HG02981 (cell line): ENCODE measurements at regions not wholly inside any gene's neighbourhood (a gene's known extent, or its start where the extent isn't known, plus 50 kb on each side); places are given as distances from the start of the nearest gene placed in this dataset.
"Not testable (repeated sequence)": the region's sequence is repeated elsewhere in the genome, so short reads cannot be mapped to it uniquely, and the experiment has no call there.

Experiments
- ATAC-seq: cut with Tn5 transposase; IDR thresholded peaks from one replicate; pipeline ENCODE4 v1.9.1; 2021; ENCODE audit warnings: mild to moderate bottlenecking, moderate library complexity; ENCODE audit not compliant: unreplicated experiment

DNA sequence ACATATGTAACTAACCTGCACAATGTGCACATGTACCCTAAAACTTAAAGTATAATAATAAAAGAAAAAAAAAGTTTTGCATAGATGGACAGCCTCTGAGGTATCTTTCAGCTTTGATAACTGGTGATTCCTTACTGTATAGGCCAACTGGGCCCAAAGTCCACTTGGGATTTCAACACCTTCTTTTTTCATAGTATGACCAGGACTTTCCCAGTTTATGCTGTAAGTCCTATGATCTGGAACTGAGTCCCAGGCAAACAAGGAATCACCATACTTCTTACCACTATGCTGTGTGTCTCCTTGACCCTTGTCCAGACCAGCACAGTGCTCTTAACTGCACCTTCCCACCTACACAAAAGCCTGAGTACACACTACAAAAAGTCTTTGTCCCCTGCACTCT, 205.1 kb upstream of the RBBP8 start:
- no peak for ATAC-seq

DNA sequence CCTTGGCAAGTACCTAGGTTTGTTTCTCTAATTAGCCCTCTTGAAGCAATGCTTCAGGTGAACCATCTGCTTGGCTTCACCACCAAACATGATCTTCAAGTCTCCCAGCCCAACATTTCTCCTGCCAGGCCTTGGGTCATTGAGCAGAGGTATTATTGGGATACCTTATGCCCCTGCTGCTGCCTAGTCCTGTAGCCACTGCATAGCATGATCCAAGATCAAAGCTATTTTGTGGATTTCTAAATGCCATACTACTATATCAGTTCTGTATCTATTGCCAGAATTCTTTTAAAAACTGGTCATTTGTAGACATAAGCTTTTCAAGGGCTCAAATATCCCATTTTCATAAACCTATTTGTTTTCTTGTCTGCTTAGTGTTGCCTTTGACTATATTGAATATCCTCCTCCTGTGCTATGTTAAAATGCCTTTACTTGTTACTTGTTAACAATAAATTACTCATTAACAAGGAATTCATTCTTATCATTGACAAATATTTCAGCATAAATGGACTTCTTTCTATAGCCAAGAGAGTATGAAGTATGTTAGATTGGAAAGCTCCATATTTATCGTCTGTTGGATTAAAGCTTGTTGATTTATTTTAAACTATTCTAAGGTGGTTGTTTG, 204.5 kb upstream of the RBBP8 start:
- ATAC-seq = no peak

DNA sequence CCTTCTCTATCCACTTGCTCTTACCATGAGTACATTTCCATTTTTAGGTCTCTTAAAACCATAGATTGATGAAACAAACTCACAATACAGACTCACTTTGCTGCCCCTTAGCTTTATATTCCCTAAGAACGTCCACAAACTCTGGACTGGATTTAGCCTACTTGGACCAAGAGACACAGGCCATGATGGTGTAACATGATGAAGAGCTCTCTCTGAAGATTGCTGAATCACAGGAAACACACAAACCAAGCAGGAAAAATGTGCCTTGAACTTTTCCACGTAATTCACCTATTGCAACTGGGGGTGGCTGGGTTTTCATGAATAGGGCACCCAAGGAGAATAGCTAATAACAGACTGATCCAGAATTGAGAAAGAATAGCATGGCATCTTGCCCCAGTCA, 201.7 kb upstream of the RBBP8 start:
- ATAC-seq = no peak

DNA sequence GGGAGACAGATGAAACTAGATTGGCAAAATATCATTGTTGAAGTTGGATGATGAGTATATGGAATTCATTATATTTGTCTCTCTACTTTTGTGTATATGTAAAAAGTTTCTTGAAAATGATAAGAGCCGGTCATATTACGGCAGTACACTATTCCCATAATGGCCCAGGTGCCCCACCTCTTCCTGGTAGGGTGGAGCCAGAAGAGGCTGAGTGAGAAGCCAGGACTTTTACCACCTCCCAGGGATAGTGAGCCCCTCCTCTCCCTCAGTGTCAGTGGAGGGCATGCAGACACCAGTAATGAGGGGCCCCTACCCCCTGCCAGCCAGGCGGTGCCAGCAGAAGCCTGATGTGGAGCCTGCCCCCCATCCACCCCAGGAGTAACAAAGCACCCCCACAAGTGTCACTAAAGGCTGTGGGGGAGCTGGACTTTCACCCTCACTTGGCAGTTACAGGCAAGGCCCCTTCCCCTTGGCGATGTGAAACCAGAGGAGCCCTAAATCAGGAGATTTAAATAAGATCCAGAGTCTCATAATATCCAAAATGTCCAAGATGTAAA, 198.9 kb upstream of the RBBP8 start:
- ATAC-seq = no peak

DNA sequence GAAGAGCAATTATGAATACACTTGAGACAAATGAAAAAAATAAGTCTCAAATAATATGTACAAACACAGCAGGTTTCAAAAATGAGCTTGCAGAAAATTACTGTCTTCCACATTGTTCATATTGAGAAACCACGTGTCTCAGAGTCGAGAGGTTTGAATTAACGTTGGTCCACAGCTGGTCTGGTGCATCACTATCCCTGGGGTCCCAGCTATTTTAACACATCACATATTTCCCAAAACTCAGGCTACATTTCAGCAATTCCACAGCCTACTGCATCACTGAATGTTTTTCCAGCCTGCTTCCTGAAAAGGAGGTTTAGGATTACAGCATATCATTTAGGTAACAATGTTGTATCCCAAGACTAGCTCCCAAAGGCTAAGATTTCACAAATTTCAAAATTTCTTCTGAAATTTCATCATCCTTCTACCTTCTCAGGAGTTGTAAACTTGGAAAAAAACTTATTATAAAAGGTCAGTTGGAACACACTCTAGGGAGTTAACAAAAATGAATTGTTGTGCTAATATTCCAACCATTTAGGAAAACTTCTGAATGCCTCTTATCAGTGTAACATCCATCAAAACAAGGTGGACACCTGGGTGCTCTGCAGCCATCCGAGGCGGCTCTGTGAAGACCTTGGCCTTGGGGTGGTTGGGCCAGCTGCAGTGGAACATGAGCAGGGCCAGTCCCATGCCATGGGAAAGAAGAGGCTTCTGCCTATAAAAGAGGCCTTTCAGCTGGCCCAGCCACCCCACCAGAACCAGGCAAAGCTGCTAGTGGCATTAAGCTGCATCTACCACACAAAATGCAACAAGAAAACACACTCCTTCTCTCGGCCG, 198.1 kb upstream of the RBBP8 start:
- ATAC-seq = no peak

DNA sequence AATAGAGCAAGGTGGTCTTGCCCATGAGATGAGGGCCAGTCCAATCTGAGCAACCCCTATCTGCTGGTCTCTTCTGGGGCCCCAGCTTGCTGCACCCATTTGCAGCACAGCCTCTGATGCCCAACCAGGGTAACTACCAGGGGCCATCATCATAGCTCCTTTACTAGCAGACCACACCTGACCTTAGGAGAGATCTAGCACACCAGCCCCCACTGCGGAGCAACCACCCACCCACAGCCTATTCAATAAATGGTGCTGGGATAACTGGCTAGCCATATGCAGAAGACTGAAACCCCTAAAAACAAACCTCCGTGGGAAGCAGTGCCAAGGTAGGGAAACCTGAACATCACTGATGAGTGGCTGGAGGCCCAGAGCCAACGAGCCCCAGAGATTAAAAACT, 196.1 kb upstream of the RBBP8 start:
- no peak for ATAC-seq

DNA sequence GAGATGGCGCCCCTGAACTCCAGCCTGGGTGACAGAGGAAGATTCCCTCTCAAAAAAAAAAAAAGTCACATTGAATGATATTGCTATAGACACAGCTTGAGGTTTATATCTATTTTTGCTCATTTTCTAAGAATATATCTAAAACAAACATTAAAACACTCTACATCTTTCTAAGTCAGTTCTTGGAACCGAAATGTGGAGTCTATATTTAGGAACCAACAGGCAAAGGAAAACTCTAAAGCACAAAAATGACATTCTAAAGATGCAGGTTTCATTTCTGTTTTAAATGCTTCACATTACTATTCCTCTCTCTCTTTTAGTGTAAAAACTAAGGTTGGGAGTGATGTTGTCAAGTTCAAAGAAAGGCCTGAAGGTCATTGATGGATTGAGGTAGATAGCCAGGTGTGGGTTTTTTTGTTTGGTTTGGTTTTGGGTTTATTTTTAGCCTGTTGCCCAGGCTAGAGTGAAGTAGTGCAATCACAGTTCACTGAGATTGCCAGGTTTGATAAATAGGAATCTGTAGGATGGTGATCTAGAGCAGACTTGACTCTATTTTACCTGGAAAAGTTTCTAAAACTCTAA, 194.0 kb upstream of the RBBP8 start:
- no peak for ATAC-seq

DNA sequence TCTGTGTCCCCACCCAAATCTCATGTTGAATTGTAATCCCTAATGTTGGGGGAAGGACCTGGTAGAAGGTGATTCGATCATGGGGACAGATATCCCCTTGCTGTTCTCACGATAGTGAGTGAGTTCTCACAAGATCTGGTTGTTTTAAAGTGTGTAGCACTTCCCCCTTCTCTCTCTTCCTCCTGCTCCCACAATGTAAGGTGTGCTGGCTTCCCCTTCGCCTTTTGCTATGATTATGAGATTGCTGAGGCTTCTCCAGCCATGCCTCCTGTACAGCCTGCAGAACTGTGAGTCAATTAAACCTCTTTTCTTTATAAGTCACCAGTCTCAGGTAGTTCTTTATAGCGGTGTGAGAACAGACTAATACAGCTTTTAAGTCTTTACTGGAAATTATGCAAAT, 193.3 kb upstream of the RBBP8 start:
- no peak for ATAC-seq

DNA sequence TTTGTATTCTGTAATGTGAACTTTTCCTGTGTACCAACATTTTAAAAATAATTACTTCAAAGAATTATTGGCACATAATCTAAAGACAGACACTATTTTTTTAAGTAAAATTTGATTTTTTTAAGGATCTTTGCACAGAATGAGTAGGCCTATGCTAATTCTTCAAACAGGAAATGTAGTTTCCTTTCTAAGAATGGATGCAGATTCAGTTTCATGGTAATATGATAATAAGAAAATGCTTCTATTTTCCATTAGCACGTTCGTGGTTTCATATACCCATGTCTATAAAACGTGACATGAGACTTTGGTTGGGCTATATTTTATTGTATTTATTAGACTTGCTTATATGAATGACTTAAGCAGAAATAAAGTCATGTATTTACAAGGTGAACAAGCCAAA, 191.8 kb upstream of the RBBP8 start:
- no peak for ATAC-seq

DNA sequence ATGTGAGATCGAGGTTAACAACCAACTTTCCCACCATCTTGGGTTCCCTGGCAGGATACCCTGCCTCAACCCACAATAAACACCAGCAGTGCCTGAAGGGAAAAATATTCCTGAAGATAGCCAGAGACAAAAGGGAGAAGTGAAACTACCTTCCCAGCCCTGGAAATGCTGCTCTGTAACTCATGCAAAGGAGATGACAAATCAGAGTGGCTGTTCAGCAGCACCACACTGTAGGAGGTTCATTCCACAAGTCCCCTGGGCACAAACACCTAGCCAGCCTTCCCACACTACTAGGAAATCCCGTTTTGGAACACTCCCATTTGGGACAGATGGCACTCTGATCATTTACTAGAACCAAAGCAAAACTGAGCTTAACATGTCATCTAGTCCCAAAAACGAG, 190.7 kb upstream of the RBBP8 start:
- no peak for ATAC-seq

DNA sequence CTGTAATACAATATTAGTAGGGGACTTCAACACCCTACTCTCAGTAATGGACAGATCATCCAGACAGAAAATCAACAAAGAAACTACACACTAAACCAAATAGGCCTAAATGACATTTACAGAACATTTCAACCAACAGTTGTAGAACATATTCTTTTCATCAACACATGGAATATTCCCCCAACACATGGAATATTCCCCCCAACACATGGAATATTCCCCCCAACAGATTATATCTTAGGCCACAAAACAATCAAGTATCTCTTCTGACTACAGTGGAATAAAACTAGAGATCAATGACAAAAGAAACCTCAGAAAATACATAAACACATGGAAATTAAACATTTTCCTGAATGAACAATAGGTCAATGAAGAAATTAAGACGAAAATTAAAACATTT, 187.2 kb upstream of the RBBP8 start:
- ATAC-seq = no peak

DNA sequence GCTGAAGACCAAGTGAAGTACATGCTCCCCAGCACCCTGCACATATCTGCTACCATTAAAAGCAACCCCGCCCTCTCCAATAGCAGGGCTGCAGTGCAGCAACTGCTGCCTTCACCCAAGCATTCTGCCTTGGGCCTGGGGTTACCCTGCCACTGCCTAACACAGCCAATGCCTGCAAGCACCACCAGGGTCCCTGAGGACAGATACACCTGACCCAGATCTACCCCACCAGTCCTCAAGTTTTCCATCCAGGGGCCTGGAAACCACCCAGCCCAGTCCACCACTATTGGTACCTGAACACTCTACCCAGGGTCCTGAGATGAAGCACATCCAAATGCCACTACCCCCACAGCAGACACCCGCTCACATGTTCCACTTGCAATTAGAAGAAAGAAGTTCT, 181.1 kb upstream of the RBBP8 start:
- ATAC-seq = no peak

DNA sequence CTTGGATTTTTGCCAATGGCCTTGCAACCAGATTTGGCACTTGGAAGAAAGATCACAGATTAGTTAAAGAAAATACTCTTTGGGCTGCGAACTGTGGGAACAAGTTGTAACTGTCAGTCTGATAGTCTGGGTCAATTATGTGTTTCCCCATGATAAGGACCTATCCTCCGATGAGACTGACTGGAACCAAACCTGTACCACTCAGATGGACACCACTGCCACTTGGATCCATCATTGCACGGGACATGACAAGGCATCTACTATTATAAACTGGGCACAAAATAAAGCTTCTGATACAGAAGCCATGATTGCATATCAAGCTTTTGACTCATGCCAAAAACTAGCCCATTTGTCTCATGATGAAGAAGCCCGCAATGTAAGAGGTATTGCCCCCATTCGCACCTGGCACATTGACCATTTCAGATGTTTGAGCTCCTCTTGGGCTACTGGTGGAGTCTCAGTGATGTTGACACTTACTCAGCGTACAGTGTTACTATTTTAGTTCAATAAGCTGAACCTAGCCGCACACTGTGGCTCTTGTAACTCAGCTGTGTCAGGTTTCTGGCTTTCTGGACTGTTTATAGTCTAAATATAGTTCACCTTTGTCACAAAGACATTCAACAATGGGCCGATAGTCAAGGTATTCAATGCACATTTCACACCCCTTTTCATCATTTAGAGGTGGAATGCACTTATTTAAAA, 179.8 kb upstream of the RBBP8 start:
- ATAC-seq = no peak

DNA sequence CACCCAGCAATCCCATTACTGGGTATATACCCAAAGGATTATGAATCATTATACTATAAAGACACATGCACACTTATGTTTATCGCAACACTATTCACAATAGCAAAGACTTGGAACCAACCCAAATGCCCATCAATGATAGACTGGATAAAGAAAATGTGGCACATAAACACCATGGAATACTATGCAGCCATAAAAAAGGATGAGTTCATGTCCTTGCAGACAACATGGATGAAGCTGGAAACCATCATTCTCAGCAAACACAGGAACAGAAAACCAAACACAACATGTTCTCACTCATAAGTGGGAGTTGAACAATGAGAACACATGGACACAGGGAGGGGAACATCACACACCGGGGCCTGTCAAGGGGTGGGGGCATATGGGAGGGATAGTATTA, 169.1 kb upstream of the RBBP8 start:
- not testable (repeated sequence) for ATAC-seq

DNA sequence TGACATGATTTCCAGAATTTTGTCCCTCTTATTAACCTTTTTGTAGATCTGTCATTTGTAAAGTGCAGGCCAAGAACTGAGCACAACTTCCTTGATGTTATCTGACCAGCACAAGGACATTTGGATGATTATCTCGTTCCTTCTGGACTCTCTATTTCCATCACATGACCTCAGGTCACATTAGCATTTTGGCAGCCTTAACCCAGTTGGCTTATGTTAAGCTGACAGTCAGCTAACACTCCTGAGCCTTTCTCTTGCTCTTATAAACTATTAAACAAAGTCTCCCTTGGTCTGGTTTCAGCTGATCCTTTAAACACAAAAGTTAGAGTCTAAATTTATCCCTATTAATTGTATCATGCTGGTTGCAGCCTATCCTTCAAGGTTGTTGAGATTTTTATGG, 167.2 kb upstream of the RBBP8 start:
- no peak for ATAC-seq

DNA sequence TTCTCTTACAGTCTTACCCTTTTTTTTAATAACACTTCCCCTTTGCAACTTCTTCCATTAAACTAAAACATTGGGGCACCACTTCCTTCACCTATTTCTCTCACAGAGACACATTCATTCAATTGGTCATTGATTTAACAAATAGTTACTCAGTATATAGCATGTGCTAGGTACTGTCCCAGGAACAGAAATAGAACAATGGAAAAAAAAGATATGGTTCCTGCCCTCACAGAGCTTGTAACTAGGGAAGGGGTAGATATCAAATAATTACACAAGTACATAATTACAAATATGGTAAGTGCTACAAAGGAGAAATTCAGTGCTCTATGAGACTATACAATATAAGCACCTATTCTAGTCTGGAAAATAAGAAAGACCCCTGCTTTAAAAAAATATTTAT, 165.5 kb upstream of the RBBP8 start:
- ATAC-seq = no peak

DNA sequence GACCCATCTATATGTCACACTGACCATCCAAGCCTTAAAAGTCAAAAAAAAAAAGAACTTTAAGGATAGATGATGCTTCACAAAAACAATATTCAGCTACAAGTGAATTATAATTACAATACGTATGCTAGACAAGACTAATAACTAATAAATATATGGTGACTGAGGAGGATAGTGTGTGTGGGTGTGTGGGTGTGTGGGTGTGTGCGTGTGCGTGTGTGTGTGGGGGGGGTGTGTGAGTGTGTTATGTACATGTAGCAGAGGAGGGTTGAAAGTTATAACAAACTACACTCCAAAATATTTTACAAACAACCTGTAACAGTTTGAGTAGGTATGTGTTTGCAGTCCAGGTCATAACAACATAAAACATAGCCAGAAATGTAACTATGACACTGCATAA, 159.2 kb upstream of the RBBP8 start:
- no peak for ATAC-seq

DNA sequence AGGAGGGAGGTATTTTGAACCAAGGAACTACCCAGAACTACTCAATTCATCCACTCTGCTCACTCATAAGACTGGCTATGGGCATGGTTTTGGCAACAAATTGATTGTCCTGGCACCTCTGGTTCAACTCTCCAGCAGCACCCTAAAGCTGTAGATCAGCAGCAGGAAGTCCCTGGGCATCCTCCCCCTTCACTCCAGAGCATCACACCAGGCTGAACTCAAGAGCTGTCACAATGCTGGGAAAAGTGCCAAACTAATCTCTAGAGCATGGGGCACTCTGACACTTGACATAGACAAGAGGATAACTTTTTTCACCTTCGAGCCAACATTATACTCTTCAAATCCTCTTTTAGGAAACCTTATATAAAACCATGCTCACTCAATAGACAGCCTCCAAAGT, 154.1 kb upstream of the RBBP8 start:
- ATAC-seq = no peak

DNA sequence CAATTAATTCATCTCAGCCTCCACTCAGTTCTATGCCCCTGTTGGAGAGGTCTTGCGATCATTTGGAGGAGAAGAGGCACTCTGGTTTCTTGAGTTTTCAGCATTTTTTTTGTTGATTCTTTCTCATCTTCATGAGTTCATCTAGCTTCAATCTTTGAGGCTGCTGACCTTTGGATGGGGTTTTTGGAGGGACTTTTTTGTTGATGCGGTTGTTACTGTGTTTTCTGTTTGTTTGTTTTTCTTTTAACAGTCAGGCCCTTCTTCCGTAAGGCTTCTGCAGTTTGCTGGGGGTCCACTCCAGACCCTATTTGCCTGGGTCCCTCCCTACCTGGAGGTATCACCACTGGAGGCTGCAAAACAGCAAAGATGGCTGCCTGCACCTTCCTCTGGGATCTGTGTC, 149.9 kb upstream of the RBBP8 start:
- ATAC-seq = no peak

DNA sequence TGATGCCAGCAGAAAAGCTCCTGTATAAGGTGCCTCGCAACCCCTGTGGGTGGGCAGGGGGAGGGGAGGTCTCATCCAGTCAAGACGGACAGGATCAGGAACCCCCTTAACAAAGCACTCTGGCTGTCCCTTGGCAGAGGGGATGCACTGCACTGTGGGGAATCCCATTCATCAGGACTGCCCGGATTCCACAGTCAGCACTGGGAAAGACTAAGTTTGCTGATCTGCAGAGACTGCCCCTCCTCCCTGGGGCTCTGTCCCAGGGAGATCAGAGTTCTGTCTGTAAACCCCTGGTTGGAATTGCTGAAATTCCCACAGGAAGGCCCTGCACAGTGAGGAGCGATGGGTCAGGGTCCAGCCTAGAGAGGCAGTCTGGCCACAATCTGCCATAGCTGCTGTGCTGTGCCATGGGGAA, 149.5 kb upstream of the RBBP8 start:
- ATAC-seq = no peak

DNA sequence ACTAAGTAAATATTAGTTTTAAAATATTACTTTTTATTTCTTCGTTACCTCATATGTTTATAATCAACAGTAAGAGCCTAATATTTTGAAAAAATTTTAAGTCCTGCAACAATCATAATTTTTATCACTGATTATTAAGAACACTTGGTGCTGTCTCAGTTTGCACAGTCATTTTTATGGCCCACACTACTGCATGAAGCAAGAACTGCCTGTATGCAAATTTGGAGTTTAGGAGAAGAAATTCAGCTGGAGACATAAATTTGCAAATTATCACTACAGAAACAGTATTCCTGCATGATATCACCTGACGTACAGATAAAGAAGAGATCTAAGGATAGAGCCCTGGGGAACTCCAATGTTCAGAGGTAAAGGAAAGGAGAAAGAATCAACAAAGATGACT, 144.1 kb upstream of the RBBP8 start:
- no peak for ATAC-seq
